IMR-90 (cell line): ENCODE measurements at regions not wholly inside any gene's neighbourhood (a gene's known extent, or its start where the extent isn't known, plus 50 kb on each side); places are given as distances from the start of the nearest gene placed in this dataset.

Experiments
- ATAC-seq: fragments of 200-7000 bp; cut with Tn5 transposase; 2 replicates; pipeline ENCODE4 v1.9.1; 2020; ENCODE audit warnings: low read depth, mild to moderate bottlenecking, moderate library complexity
- BruUV-seq: library from RNA; stranded (reverse); fragments of 400-500 nt; replicated peaks from 2 replicates; lab custom pipeline; 2021; lab: Mats Ljungman, UMichigan
- CTCF ChIA-PET: fragments of 300-600 bp; formaldehyde crosslinking; extraction: SDS; loops from one replicate; lab custom pipeline; 2021; ENCODE audit warnings: antibody characterized with exemption; lab: Yijun Ruan, JAX
- POLR2A ChIA-PET: fragments of 300-600 bp; sonication (Branson Sonifier 250); formaldehyde crosslinking; loops from one replicate; lab custom pipeline; 2022; ENCODE audit warnings: antibody characterized with exemption; ENCODE audit not compliant: unreplicated experiment; lab: Charles Lee
- DNase-seq: peaks from one replicate; pipeline ENCODE4 v3.0.0; 2013
- H2AFZ ChIP-seq: replicated peaks from 2 replicates; pipeline ENCODE3; 2013; ENCODE audit warnings: low read length, mild to moderate bottlenecking; ENCODE audit not compliant: poor library complexity
- H2AK5ac ChIP-seq: 2 replicates; pipeline ENCODE4 v1.6.1; 2013; ENCODE audit warnings: low read depth, low read length, inconsistent platforms
- H2AK9ac ChIP-seq: replicated peaks from 2 replicates; pipeline ENCODE3; 2013; ENCODE audit warnings: mild to moderate bottlenecking, low read depth, low read length, moderate library complexity; ENCODE audit not compliant: poor library complexity
- H2BK120ac ChIP-seq: 2 replicates; pipeline ENCODE4 v1.6.1; 2013; ENCODE audit warnings: low read depth, low read length, inconsistent platforms
- H2BK15ac ChIP-seq: 3 replicates; pipeline ENCODE4 v1.6.1; 2013; ENCODE audit warnings: low read depth, low read length, inconsistent platforms
- H2BK20ac ChIP-seq: 2 replicates; pipeline ENCODE4 v1.6.1; 2013; ENCODE audit warnings: low read depth, mild to moderate bottlenecking, inconsistent platforms, low read length, moderate library complexity
- H2BK5ac ChIP-seq: 2 replicates; pipeline ENCODE4 v1.6.1; 2013; ENCODE audit warnings: mild to moderate bottlenecking, low read depth, low read length, inconsistent platforms; ENCODE audit not compliant: poor library complexity, severe bottlenecking
- H3K14ac ChIP-seq: replicated peaks from 2 replicates; pipeline ENCODE4 v1.6.1; 2013; ENCODE audit warnings: low read depth, low read length, inconsistent platforms
- H3K18ac ChIP-seq: 2 replicates; pipeline ENCODE4 v1.6.1; 2013; ENCODE audit warnings: low read depth, low read length, control low read depth
- H3K23ac ChIP-seq: 2 replicates; pipeline ENCODE4 v1.6.1; 2013; ENCODE audit warnings: low read depth, low read length, inconsistent platforms
- H3K27ac ChIP-seq: 2 replicates; pipeline ENCODE4 v1.5.1; 2013; ENCODE audit warnings: mild to moderate bottlenecking, control low read depth, low read length; ENCODE audit not compliant: insufficient read depth
- H3K27me3 ChIP-seq: 2 replicates; pipeline ENCODE4 v1.6.1; 2013; ENCODE audit warnings: low read length; ENCODE audit not compliant: control insufficient read depth, insufficient read depth
- H3K36me3 ChIP-seq: 2 replicates; pipeline ENCODE4 v1.6.1; 2013; ENCODE audit warnings: low read length, mixed read lengths; ENCODE audit not compliant: control insufficient read depth, insufficient read depth
- H3K4ac ChIP-seq: 2 replicates; pipeline ENCODE4 v1.6.1; 2013; ENCODE audit warnings: low read depth, low read length, inconsistent platforms
- H3K4me1 ChIP-seq: 2 replicates; pipeline ENCODE4 v1.6.1; 2013; ENCODE audit warnings: low read length, mixed read lengths; ENCODE audit not compliant: control insufficient read depth, insufficient read depth
- H3K4me2 ChIP-seq: 2 replicates; pipeline ENCODE4 v1.6.1; 2013; ENCODE audit warnings: low read depth, mild to moderate bottlenecking, control low read depth, low read length, moderate library complexity
- H3K4me3 ChIP-seq: 2 replicates; pipeline ENCODE4 v1.5.1; 2013; ENCODE audit warnings: low read depth, mild to moderate bottlenecking, control low read depth, low read length, moderate library complexity; ENCODE audit not compliant: insufficient read depth
- H3K56ac ChIP-seq: 2 replicates; pipeline ENCODE4 v1.6.1; 2013; ENCODE audit warnings: low read length, inconsistent platforms; ENCODE audit not compliant: insufficient read depth; ENCODE audit errors: extremely low read depth
- H3K79me1 ChIP-seq, 2 experiments: 2 replicates each; pipeline ENCODE4 v1.6.1; 2013; ENCODE audit warnings: low read length in 2 of 2, inconsistent platforms in 1 of 2, low read depth in 1 of 2
- H3K9ac ChIP-seq: 2 replicates; pipeline ENCODE4 v1.6.1; 2013; ENCODE audit warnings: low read depth, low read length, control low read depth
- H3K9me1 ChIP-seq: 2 replicates; pipeline ENCODE4 v1.6.1; 2013; ENCODE audit warnings: low read length, inconsistent platforms; ENCODE audit not compliant: insufficient read depth
- H3K9me3 ChIP-seq: 2 replicates; pipeline ENCODE4 v1.6.1; 2013; ENCODE audit warnings: low read length; ENCODE audit not compliant: control insufficient read depth, insufficient read depth
- H4K20me1 ChIP-seq: 2 replicates; pipeline ENCODE4 v1.6.1; 2013; ENCODE audit warnings: low read length, inconsistent platforms; ENCODE audit not compliant: insufficient read depth
- H4K5ac ChIP-seq: 2 replicates; pipeline ENCODE4 v1.6.1; 2013; ENCODE audit warnings: mild to moderate bottlenecking, low read depth, low read length, control low read depth
- H4K8ac ChIP-seq, 2 experiments: 2 replicates each; pipeline ENCODE4 v1.6.1; 2013; ENCODE audit warnings: low read depth in 2 of 2, low read length in 2 of 2, control low read depth in 1 of 2, inconsistent platforms in 1 of 2
- H4K91ac ChIP-seq: 2 replicates; pipeline ENCODE4 v1.6.1; 2013; ENCODE audit warnings: low read depth, low read length, inconsistent platforms; ENCODE audit not compliant: insufficient read depth
- BHLHE40 ChIP-seq: fragments of 150-350 bp; IDR thresholded peaks from 2 replicates; pipeline ENCODE4 v1.6.1; 2016; ENCODE audit warnings: mild to moderate bottlenecking, low read depth, low read length
- CEBPB ChIP-seq: IDR thresholded peaks from 2 replicates; pipeline ENCODE4 v1.6.1; 2012; ENCODE audit warnings: low read depth, low read length, improper control_type of control experiment
- CTCF ChIP-seq: conservative IDR thresholded peaks from 2 replicates; pipeline ENCODE4 v1.5.1; 2012; ENCODE audit warnings: mild to moderate bottlenecking, low read depth, low read length, improper control_type of control experiment
- FOS ChIP-seq: fragments of 150-350 bp; IDR thresholded peaks from 2 replicates; pipeline ENCODE4 v1.6.1; 2016; ENCODE audit warnings: low read depth, low read length
- MAFK ChIP-seq: IDR thresholded peaks from 2 replicates; pipeline ENCODE4 v1.6.1; 2012; ENCODE audit warnings: low read depth, low read length, improper control_type of control experiment
- MXI1 ChIP-seq: IDR thresholded peaks from 2 replicates; pipeline ENCODE4 v1.6.1; 2012; ENCODE audit warnings: low read depth, mild to moderate bottlenecking, low read length, moderate library complexity, borderline replicate concordance
- NFE2L2 ChIP-seq: fragments of 150-350 bp; IDR thresholded peaks from 2 replicates; pipeline ENCODE4 v1.6.1; 2016; ENCODE audit warnings: low read depth, mild to moderate bottlenecking, low read length
- POLR2A ChIP-seq: IDR thresholded peaks from 2 replicates; pipeline ENCODE4 v1.6.1; 2012; ENCODE audit warnings: mild to moderate bottlenecking, low read depth, low read length
- RAD21 ChIP-seq: IDR thresholded peaks from 2 replicates; pipeline ENCODE4 v1.6.1; 2012; ENCODE audit warnings: low read length, improper control_type of control experiment
- RCOR1 ChIP-seq: IDR thresholded peaks from 2 replicates; pipeline ENCODE4 v1.6.1; 2012; ENCODE audit warnings: mild to moderate bottlenecking, low read length, improper control_type of control experiment; ENCODE audit not compliant: insufficient replicate concordance
- RFX5 ChIP-seq: IDR thresholded peaks from 2 replicates; pipeline ENCODE4 v1.8.0; 2012; ENCODE audit warnings: low read depth, mild to moderate bottlenecking, low read length, moderate library complexity
- SMC3 ChIP-seq: fragments of 150-350 bp; IDR thresholded peaks from 2 replicates; pipeline ENCODE4 v1.6.1; 2016; ENCODE audit warnings: low read depth, mild to moderate bottlenecking, antibody characterized with exemption, low read length, moderate library complexity
- WGBS, 2 experiments: methylation state at CpG; one replicate each; pipeline versions ENCODE4 v1.1.5 to v1.1.7; 2013; ENCODE audit warnings: missing lambda C conversion rate in 2 of 2; ENCODE audit not compliant: insufficient read length in 1 of 2; ENCODE audit errors: extremely low coverage in 2 of 2; 5-methylcytosine and 5-hydroxymethylcytosine counted together
- dilution Hi-C: fragments of 300-500 bp; cut with HindIII; formaldehyde crosslinking; loops from one replicate; pipeline ENCODE4 v1.14.3; 2018; ENCODE audit warnings: low sequenced_read_pairs; ENCODE audit not compliant: unreplicated experiment
- in situ Hi-C: fragments of 300-500 bp; cut with MboI; formaldehyde crosslinking; loops from 3 replicates; pipeline ENCODE4 v1.14.3; 2019; ENCODE audit warnings: low sequenced_read_pairs, inconsistent platforms, mixed read lengths
- intact Hi-C: fragments of 100-400 bp; cut with micrococcal nuclease; formaldehyde crosslinking; loops from 2 replicates; pipeline ENCODE4 v1.10.0; 2022
- TF ChIP-seq, protein P1 (sequence below): fragments of 150-350 bp; IDR thresholded peaks from 2 replicates; pipeline ENCODE4 v1.6.1; 2016; ENCODE audit warnings: low read depth, mild to moderate bottlenecking, low read length, moderate library complexity, borderline replicate concordance

GRCh38 chr4:78675325-78675724 is 100.8 kb upstream of the BMP2K start:
- H3K4ac ChIP-seq, result no peak overlapping the region
- in situ Hi-C loops, result no loop called here
- no peak overlapping the region for H3K23ac ChIP-seq
- H3K4me3 ChIP-seq, result no peak overlapping the region
- H2BK15ac ChIP-seq, result no peak overlapping the region
- H2BK20ac ChIP-seq, result no peak overlapping the region
- dilution Hi-C loops, result no loop called here
- POLR2A ChIA-PET, result no interaction called here
- no peak overlapping the region for H2BK120ac ChIP-seq
- H2AFZ ChIP-seq, result no peak overlapping the region
- H4K20me1 ChIP-seq, result no peaks in the 10 kb centered on the region
- CTCF ChIA-PET, result interaction anchor here (1.2 kb wide), 1 partner anchor 14 kb away, joined by 4 read pairs; no protein-coding TSS in a partner anchor
- H3K4me2 ChIP-seq, result no peak overlapping the region
- TF ChIP-seq SMC3 (no peak), NFE2L2 (no peak), POLR2A (no peak), RFX5 (no peak), RAD21 (no peak), MXI1 (no peak), BHLHE40 (no peak), MAFK (no peak), CEBPB (no peak), RCOR1 (no peak), CTCF (no peak), FOS (no peak)
- TF ChIP-seq, protein P1, sequence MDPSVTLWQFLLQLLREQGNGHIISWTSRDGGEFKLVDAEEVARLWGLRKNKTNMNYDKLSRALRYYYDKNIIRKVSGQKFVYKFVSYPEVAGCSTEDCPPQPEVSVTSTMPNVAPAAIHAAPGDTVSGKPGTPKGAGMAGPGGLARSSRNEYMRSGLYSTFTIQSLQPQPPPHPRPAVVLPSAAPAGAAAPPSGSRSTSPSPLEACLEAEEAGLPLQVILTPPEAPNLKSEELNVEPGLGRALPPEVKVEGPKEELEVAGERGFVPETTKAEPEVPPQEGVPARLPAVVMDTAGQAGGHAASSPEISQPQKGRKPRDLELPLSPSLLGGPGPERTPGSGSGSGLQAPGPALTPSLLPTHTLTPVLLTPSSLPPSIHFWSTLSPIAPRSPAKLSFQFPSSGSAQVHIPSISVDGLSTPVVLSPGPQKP, result no peak
- ATAC-seq (no peak), DNase-seq (no peak)
- H3K36me3 ChIP-seq, result no peaks in the 10 kb centered on the region
- no peaks in the 10 kb centered on the region for H3K79me1 ChIP-seq
- H4K5ac ChIP-seq, result no peak overlapping the region
- H2AK9ac ChIP-seq, result no peak overlapping the region
- no peak overlapping the region for H2BK5ac ChIP-seq
- H3K9me3 ChIP-seq, result no peaks in the 10 kb centered on the region
- H3K14ac ChIP-seq, result no peak overlapping the region
- H3K4me1 ChIP-seq, result no peaks in the 10 kb centered on the region
- H3K18ac ChIP-seq, result no peak overlapping the region
- no peak overlapping the region for H4K91ac ChIP-seq
- H3K27ac ChIP-seq, result no peak overlapping the region
- no peak overlapping the region for H2AK5ac ChIP-seq
- no peak overlapping the region for H3K9ac ChIP-seq
- no CpG with 5 or more reads among the region's 1 CpG for WGBS, 2 experiments
- intact Hi-C loops, result no loop called here
- H3K27me3 ChIP-seq, result no peaks in the 10 kb centered on the region
- no peak overlapping the region for H4K8ac ChIP-seq
- BruUV-seq, result no TSS peak
- no peak overlapping the region for H3K56ac ChIP-seq
- no peaks in the 10 kb centered on the region for H3K9me1 ChIP-seq
